ENCODE measurements at regions not wholly inside any gene's neighbourhood (a gene's known extent, or its start where the extent isn't known, plus 50 kb on each side); places are given as distances from the start of the nearest gene placed in this dataset.

DNA sequence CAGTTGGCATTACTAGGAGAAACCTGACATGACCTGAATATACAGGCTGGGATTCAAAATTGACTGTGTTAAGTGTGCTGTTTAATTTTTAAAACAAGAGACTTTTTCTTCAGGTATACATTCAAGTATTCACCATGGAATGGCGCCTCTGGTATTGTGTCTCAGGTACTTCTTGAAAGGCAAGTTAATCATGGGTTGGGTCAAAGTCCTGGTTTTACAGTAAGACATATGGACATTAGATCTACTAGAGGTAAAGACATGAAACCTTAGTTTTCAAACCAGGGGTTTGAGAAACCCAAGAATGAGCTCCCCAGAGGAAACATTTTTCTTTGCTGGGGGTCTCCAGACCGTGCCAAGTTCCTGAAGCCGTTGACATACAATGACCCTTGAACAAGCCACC is 232.4 kb downstream of the SAMD5 start:
- H3K27ac Mint-ChIP-seq: no peak overlapping the region
- TF ChIP-seq, protein P1, sequence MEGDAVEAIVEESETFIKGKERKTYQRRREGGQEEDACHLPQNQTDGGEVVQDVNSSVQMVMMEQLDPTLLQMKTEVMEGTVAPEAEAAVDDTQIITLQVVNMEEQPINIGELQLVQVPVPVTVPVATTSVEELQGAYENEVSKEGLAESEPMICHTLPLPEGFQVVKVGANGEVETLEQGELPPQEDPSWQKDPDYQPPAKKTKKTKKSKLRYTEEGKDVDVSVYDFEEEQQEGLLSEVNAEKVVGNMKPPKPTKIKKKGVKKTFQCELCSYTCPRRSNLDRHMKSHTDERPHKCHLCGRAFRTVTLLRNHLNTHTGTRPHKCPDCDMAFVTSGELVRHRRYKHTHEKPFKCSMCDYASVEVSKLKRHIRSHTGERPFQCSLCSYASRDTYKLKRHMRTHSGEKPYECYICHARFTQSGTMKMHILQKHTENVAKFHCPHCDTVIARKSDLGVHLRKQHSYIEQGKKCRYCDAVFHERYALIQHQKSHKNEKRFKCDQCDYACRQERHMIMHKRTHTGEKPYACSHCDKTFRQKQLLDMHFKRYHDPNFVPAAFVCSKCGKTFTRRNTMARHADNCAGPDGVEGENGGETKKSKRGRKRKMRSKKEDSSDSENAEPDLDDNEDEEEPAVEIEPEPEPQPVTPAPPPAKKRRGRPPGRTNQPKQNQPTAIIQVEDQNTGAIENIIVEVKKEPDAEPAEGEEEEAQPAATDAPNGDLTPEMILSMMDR (IDR thresholded peaks at IDR 0.05; ENCODE audit: unreplicated experiment in 3 of 3): no peak
- no peaks in the 10 kb centered on the region for H3K27me3 Mint-ChIP-seq (ENCODE audit: low read depth)
- H3K4me1 Mint-ChIP-seq: peaks cover 21% of the 10 kb centered on the region
- H3K36me3 Mint-ChIP-seq (ENCODE audit: low read depth): no peaks in the 10 kb centered on the region
- H3K4me3 Mint-ChIP-seq: no peak overlapping the region
- H3K9me3 Mint-ChIP-seq: no peaks in the 10 kb centered on the region

DNA sequence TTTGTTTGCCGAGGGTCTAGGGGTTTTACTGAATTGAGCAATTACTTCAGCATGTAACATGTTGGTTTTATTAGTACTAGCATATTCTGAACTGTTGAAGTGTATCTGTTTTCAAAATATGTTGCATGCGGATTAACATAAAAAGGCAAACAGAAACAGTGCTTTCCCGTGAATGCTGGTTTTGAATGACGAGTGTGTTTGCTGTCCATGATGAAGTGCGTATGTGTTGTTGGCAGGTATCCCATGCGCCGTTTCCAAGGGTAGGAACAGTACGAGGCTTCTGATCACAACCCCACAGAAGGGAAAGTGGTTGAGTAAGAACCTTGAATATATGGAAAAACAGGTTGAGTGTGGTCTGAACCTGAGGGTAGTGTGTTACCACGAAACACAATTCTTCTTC is 232.9 kb downstream of the SAMD5 start:
- peaks cover 21% of the 10 kb centered on the region for H3K4me1 Mint-ChIP-seq
- no peaks in the 10 kb centered on the region for H3K36me3 Mint-ChIP-seq (ENCODE audit: low read depth)
- H3K27ac Mint-ChIP-seq: no peak overlapping the region
- TF ChIP-seq, protein P1 (IDR thresholded peaks at IDR 0.05; ENCODE audit: unreplicated experiment in 3 of 3): no peak
- no peaks in the 10 kb centered on the region for H3K9me3 Mint-ChIP-seq
- no peak overlapping the region for H3K4me3 Mint-ChIP-seq
- H3K27me3 Mint-ChIP-seq (ENCODE audit: low read depth): no peaks in the 10 kb centered on the region

DNA sequence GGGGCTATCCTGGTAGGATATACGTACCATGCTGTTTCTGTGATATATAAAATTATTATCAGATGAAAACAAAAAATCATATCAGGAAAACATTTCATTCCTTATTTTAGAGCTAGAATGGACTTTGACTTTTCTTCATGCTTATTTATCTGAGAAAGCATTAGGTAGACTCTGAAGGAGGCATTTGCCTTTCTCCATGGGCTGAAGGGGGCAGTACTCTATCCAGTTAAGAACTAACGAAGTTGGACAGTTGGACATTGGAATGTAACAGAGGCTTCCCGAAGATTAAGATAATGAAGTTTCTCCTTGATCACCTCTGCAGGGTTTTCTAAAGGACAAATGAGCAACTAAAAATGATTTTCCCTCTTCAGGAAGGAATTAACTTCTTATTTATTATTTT is 233.9 kb downstream of the SAMD5 start:
- H3K36me3 Mint-ChIP-seq (ENCODE audit: low read depth): no peaks in the 10 kb centered on the region
- H3K27me3 Mint-ChIP-seq (ENCODE audit: low read depth): no peaks in the 10 kb centered on the region
- H3K4me1 Mint-ChIP-seq: peaks cover 21% of the 10 kb centered on the region
- no peak overlapping the region for H3K4me3 Mint-ChIP-seq
- no peaks in the 10 kb centered on the region for H3K9me3 Mint-ChIP-seq
- H3K27ac Mint-ChIP-seq: no peak overlapping the region
- TF ChIP-seq, protein P1 (IDR thresholded peaks at IDR 0.05; ENCODE audit: unreplicated experiment in 3 of 3): no peak

DNA sequence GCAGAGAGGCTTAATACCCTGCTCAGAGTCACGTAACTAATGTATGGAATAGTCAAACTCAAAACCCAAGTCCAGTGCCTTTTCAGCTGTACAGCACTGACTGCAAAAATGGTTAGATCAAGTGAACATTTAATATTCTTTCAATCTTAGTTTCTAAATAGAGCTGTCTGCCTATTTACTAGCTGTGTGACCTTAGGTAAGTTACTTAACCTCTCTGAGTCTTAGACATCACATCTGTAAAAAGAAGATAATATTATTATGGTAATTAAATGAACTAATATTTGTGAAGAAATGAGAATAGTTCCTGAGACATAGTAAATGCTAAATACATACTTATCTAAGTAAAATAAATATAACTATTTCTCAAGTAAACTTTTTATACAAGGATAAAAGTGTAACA is 235.5 kb downstream of the SAMD5 start:
- TF ChIP-seq, protein P1 (IDR thresholded peaks at IDR 0.05; ENCODE audit: unreplicated experiment in 3 of 3): no peak
- no peaks in the 10 kb centered on the region for H3K27me3 Mint-ChIP-seq (ENCODE audit: low read depth)
- H3K9me3 Mint-ChIP-seq: no peaks in the 10 kb centered on the region
- H3K36me3 Mint-ChIP-seq (ENCODE audit: low read depth): no peaks in the 10 kb centered on the region
- H3K27ac Mint-ChIP-seq: no peak overlapping the region
- H3K4me1 Mint-ChIP-seq: peaks cover 8% of the 10 kb centered on the region
- H3K4me3 Mint-ChIP-seq: no peak overlapping the region

DNA sequence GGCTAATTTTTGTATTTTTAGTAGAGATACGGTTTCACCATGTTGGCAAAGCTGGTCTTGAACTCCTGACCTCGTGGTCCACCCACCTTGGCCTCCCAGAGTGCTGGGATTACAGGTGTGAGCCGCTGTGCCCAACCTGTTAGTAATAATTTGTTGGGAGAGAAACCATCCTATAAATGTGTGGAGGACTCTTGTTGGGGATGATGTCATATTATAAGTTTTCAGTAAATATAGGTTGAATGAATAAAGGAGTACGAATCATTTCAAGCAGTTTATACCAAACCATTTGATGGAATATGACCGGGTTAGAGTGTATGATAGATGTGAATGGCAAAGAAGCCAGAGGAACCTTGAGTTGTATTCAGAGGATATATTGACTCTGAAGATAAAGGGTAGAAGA is 240.8 kb downstream of the SAMD5 start:
- no peaks in the 10 kb centered on the region for H3K4me1 Mint-ChIP-seq
- TF ChIP-seq, protein P1 (IDR thresholded peaks at IDR 0.05; ENCODE audit: unreplicated experiment in 3 of 3): no peak
- no peak overlapping the region for H3K4me3 Mint-ChIP-seq
- peaks cover 2% of the 10 kb centered on the region for H3K9me3 Mint-ChIP-seq
- no peaks in the 10 kb centered on the region for H3K36me3 Mint-ChIP-seq (ENCODE audit: low read depth)
- H3K27me3 Mint-ChIP-seq (ENCODE audit: low read depth): no peaks in the 10 kb centered on the region
- no peak overlapping the region for H3K27ac Mint-ChIP-seq

DNA sequence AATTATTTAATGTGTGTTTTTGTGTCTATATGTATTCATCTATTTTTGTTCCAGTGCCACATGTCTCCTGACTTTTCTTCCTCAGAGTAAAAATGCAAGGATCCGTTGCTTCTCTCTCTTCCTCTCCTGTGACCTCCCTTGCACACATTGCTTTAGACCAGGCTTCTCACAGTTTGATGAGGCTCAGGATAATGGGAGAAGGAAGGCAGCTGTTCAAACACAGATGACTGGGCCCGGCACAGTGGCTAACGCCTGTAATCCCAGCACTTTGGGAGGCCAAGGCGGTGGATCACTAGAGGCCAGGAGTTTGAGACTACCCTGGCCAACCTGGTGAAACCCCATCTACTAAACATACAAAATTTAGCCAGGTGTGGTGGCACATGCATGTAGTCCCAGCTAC is 241.9 kb downstream of the SAMD5 start:
- Mint-ChIP-seq H3K27me3 (ENCODE audit: low read depth) (no peaks in the 10 kb centered on the region), H3K9me3 (peaks cover 5% of the 10 kb centered on the region), H3K27ac (no peak overlapping the region), H3K4me1 (no peaks in the 10 kb centered on the region), H3K4me3 (no peak overlapping the region), H3K36me3 (ENCODE audit: low read depth) (peaks cover 4% of the 10 kb centered on the region)
- TF ChIP-seq, protein P1 (IDR thresholded peaks at IDR 0.05; ENCODE audit: unreplicated experiment in 3 of 3): no peak
